HCEC 1CT (cell line): ENCODE measurements at regions not wholly inside any gene's neighbourhood (a gene's known extent, or its start where the extent isn't known, plus 50 kb on each side); places are given as distances from the start of the nearest gene placed in this dataset.

Experiments used
- DNase-seq: peaks from one replicate; pipeline ENCODE4 v3.0.0-alpha.2; 2017

- peak; percentile 11 for DNase-seq
Observed at GRCh38 chr13:97809576-97809975, 143.9 kb upstream of the IPO5 start.

DNA sequence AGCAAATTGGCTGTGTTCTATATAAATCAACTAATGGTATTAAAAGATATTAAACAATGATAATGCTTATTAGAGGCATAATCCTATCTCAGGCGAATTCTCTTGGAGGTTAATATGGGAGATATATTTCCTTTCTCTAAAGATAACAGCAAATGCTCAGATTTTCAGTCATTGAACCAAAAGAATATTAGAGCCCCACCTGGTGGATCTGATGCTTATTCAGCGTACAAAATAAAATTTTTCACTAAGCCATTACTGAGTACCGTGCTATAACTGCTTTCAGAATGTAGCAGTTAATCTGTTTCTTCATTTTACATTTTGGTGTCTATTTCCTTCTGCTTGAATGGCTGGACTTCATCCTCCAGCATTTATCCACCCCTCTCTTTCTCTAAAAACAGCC lies 143.3 kb upstream of the IPO5 start:
- no peak for DNase-seq

- no peak for DNase-seq
Observed at GRCh38 chr13:97822377-97822776, 131.1 kb upstream of the IPO5 start.

DNA sequence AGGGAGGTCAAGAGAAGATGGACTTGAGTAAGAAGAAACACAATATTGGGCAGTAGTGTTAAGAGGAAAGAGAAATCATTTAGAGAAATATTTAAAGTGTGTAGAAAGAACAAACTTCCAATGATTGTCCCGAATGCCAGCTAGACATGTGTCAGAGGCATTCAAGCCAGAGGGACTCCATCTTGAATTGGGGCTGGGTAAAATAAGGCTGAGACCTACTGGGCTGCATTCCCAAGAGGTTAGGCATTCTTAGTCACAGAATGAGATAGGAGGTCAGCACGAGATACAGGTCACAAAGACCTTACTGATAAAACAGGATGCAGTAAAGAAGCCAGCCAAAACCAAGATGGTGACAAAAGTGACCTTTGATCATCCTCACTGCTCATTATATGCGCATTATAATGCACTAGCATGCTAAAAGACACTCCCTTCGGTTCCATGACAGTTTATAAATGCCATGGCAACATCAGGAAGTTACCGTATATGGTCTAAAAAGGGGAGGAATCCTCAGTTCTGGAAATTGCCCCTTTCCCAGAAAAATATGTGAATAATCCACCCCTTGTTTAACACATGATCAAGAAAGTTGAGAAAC lies 127.0 kb upstream of the IPO5 start:
- DNase-seq: no peak

DNA sequence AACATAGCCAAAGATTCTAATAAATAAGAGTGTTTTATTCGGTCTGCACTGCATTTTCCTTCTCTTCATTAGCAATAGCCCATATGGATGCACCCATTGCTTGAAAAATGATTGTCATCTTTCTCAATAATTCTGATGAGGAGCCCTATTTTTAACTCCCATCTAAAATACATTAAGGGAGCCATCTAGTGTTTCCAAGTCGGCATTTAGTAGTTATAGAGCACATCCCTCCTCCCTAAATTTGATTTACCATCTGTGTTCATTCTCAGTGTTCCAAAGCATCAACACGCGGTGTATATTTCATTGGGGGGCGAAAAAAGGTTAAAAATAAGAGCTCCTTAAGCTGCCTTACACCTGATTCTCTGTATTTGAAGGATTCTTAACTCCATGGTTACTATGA lies 119.2 kb upstream of the IPO5 start:
- DNase-seq: no peak

DNA sequence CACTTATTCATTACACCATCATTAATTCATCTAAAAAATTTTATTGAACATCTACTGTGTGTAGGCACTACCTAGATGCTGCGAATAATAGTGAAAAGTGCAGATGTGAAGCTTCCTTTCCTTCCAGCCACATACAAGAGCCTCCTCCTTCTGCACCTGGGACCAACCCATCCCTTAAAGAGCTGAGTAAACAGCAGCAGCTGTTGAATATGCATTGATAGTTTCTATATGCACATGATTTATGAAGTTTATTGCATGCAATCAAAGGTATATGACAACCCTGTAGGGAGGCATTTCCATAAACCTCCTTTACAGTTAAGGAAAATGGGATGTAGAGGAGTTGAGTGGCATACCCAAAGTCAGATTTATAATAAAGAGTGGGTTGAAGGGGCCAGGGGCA lies 110.3 kb upstream of the IPO5 start:
- no peak for DNase-seq

GRCh38 chr13:97844151-97844550 lies 109.3 kb upstream of the IPO5 start:
- no peak for DNase-seq

GRCh38 chr13:97848886-97849285 lies 104.6 kb upstream of the IPO5 start:
- no peak for DNase-seq

DNA sequence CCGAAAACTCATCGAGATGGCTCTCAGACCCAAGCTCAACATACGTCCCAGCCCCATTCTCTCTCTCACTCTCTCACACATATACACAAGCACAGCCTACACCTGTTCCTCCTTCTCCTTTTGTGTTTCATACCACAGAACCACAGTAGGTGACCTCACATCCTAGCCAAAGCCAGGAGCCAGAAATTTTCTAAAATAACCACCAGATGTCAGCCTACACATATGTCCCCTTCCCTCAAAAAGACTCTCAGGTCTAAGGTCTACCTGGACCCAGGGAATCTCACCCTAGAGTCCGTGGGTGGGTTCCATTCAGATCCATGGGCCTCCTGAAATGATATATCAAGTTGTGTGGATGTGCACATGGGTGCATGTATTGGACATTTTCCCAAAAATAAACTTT lies 104.2 kb upstream of the IPO5 start:
- DNase-seq: peak; percentile 35

GRCh38 chr13:97851269-97851668 lies 102.2 kb upstream of the IPO5 start:
- DNase-seq: peak; percentile 19

DNA sequence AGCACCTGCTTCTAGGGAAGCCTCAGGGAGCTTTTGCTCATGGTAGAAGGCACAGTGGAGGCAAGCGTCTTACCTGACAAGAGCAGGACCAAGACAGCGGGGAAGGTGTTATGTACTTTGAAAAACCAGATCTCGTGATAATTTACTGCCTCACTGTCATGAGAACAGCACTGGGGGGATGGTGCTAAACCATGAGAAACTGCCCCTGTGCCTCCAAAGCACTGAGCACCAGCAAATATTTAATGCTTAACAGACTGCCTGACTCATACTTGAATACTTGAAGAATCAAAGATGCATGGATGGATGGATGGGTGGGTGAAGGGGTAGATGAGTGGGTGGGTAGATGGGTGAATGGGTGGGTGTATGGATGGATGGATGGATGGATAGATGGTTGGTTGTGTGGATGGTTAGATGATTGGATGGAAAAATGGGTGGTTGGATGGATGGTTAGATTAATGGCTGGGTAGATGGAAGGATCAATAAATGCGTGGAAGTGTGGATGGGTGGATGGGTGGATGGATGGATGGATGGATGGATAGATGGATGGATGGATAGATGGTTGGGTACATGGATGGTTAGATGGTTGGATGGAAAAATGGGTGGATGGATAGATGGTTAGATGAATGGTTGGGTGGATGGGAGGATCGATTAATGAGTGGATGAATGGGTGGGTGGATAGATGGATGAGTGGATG lies 101.1 kb upstream of the IPO5 start:
- DNase-seq: no peak

- peak; percentile 60 for DNase-seq
Observed at GRCh38 chr13:97853550-97853949, 99.9 kb upstream of the IPO5 start.

DNA sequence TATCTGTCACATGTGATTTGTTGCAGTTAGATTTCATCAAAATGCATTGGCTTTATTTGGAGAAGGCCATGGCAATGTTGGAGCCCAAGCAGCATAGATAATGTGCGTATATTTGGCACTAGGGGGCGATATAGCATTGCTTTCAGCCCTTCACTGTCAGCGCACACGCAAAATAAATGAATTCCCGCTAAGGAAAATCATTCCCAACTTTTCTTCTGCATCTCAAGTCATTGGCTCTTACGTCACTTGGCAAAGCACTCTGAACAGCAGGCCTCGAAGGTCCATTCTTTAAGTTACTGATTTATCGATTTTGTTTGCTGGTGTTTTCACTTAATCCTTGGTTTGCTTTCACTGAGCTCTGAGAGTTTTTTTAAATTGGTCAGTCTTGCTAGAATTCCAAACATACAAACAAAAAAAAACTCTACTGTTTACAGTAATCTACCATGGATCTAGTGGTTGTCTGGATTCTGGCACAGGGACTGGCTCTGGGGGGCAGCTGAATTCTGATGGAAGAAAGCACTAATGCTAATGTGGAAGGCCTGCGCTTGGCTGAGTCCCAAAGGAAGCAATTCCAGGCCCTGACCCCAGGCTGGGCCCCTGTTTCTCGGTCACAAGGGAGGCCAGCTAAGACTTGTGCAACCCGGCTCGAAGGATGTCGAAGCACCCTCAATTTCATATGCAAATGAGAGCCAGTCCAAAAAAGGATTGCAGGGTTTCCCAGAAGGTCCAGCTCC lies 97.7 kb upstream of the IPO5 start:
- peak; percentile 79 for DNase-seq

GRCh38 chr13:97856304-97856675 lies 97.2 kb upstream of the IPO5 start:
- no peak for DNase-seq

GRCh38 chr13:97858161-97858560 lies 95.3 kb upstream of the IPO5 start:
- no peak for DNase-seq

GRCh38 chr13:97866346-97866745 lies 87.1 kb upstream of the IPO5 start:
- no peak for DNase-seq

GRCh38 chr13:97866751-97867150 lies 86.7 kb upstream of the IPO5 start:
- no peak for DNase-seq

DNA sequence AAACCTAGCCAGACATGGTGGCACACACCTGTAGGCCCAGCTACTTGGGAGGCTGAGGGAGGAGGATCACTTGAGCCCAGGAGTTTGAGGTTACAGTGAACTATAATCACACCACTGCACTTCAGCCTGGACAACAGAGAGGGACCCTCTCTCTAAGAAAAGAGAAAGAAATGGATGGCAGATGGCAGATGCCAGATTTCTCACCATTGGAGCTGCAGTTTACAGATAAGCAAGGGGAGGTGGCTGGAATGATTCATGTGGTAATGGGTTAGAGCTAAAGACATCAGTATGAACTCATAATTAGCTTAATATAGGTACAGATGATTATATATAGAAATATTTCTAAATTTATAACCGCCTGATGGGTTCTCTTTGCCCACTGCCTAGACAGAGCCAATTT lies 80.1 kb upstream of the IPO5 start:
- DNase-seq: no peak

- DNase-seq: no peak
Observed at GRCh38 chr13:97875218-97875617, 78.3 kb upstream of the IPO5 start.

DNA sequence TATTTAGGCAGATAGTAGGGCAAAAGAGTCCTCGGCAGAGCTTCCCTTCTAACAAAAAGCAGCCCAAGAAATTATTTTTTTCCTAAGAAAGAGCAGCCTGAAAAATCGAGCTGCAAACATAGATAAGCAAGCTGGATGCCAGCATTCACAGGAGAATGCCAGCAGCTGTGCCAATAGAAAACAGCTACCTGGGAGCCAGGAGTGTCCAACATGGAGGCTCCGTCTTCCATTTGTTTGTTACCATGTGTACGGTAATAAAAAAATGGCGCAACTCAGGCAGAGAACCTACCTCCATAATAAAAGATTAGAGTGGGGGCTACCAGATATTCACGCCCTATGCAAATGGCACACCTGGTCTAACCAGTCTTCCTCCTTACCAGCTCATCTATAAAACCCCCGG lies 77.6 kb upstream of the IPO5 start:
- no peak for DNase-seq

DNA sequence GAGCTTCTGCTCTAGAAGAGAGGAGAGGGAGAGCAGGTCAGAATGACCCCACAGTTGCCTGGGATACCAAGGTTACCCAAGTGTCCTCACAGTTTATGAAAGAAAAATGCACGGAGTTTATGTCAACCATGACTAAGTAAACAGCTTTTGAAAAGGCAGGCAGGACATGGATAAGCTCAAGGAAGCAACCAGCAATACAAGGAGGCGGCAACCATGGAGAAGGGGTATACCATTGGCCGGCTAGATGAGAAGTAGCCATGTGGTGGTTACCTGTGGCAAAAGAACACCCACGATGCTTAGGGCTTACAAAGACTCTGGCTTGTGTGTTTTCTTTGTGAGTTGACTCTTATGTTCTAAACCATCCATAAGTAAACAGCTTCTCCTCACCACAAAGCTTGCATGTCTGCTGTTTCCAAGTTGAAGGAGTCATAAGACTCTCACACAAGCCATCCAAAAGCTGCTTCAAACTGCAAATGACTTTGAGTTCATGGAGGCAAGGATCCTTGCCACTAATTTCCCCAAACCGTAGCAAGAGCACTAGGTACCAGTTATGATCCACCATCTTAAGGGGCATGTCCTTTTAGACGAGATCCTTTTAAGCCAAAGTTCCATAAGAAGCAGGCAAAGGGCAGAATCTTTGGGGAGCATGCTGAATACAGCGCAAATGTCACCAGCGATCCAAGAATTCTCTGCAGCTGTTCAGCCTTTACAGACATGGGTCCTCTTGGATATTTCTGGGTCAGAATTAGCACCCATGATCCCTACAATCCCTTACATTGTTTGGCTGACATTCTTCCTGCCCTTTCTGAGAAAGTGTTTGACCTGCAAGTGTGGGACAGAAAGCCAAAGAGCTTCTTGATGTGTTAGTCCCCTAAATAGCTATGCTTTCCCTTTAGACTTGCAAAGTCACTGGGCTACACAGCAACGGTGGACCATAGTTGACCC lies 74.8 kb upstream of the IPO5 start:
- no peak for DNase-seq

- peak; percentile 93 for DNase-seq
Observed at GRCh38 chr13:97879646-97880310, 73.7 kb upstream of the IPO5 start.

DNA sequence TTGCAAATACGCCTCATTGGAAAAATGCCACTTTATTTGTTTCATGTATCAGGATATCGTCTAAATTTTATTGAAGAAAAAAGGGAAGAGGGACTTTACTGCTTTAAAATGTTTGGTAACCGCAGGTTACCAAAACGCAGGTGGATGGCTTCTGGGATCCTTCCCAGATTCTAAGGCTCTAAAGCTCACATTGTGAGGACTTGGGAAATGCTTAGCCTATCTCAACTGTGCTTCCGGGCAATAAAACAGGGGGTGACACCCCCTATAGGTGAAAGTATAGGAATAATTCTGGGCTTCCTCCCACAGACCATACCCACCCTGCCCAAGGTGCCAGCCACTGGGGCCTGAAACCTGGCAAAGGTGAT lies 73.2 kb upstream of the IPO5 start:
- DNase-seq: no peak
